ENCODE measurements at regions not wholly inside any gene's neighbourhood (a gene's known extent, or its start where the extent isn't known, plus 50 kb on each side); places are given as distances from the start of the nearest gene placed in this dataset.

- no peak for DNase-seq (ENCODE audit: low read depth)
- no peak for TF ChIP-seq CTCF (IDR thresholded peaks at IDR 0.05; ENCODE audit: low read depth, low read length, missing control alignments)
- no peak overlapping the region for H3K4me3 ChIP-seq (ENCODE audit: low read depth, low read length)
These were observed 415.9 kb upstream of the PROX1 start for GRCh38 chr1:213571843-213572242.

GRCh38 chr1:213572912-213573647, 414.7 kb upstream of the PROX1 start:
- no peak overlapping the region for H3K4me3 ChIP-seq (ENCODE audit: low read depth, low read length)
- DNase-seq (ENCODE audit: low read depth), result no peak
- no peak for TF ChIP-seq CTCF (IDR thresholded peaks at IDR 0.05; ENCODE audit: low read depth, low read length, missing control alignments)

DNA sequence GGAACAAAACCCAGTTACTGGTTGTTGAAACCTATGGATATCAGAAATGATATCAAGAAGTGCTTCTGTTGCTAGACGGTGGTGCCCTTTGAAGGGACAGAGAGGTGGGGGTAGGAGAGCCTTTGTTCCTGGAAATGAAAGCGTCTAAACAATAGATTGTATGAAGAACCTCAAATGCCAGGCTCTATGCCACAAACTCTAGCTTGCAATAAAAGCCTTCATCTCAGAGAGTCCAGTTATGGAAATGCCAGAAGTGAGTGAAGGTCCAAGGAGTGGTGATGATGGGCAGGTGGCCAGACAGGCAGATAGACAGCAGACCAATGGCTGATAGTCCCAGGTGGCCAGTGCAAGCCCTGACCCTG, 414.1 kb upstream of the PROX1 start:
- TF ChIP-seq CTCF (IDR thresholded peaks at IDR 0.05; ENCODE audit: low read depth, low read length, missing control alignments), result no peak
- no peak overlapping the region for H3K4me3 ChIP-seq (ENCODE audit: low read depth, low read length)
- DNase-seq (ENCODE audit: low read depth), result no peak

- no peak for TF ChIP-seq CTCF (IDR thresholded peaks at IDR 0.05; ENCODE audit: low read depth, low read length, missing control alignments)
- no peak overlapping the region for H3K4me3 ChIP-seq (ENCODE audit: low read depth, low read length)
- no peak for DNase-seq (ENCODE audit: low read depth)
These were observed 404.7 kb upstream of the PROX1 start for GRCh38 chr1:213582976-213583567.

- no peak for DNase-seq (ENCODE audit: low read depth)
- no peak for TF ChIP-seq CTCF (IDR thresholded peaks at IDR 0.05; ENCODE audit: low read depth, low read length, missing control alignments)
- H3K4me3 ChIP-seq (ENCODE audit: low read depth, low read length), result no peak overlapping the region
These were observed 403.5 kb upstream of the PROX1 start for GRCh38 chr1:213584272-213584671.

GRCh38 chr1:213585402-213585801, 402.4 kb upstream of the PROX1 start:
- H3K4me3 ChIP-seq (ENCODE audit: low read depth, low read length), result no peak overlapping the region
- no peak for DNase-seq (ENCODE audit: low read depth)
- TF ChIP-seq CTCF (IDR thresholded peaks at IDR 0.05; ENCODE audit: low read depth, low read length, missing control alignments), result no peak

Data from GM12864 (cell line).